GM19025 (cell line): ENCODE measurements at regions not wholly inside any gene's neighbourhood (a gene's known extent, or its start where the extent isn't known, plus 50 kb on each side); places are given as distances from the start of the nearest gene placed in this dataset.
A peak's percentile ranks its signal among the peaks of the same experiment; 100 is the strongest.

Experiments used
- ATAC-seq: cut with Tn5 transposase; IDR thresholded peaks from one replicate; pipeline ENCODE4 v1.9.1; 2021; ENCODE audit warnings: mild to moderate bottlenecking, low read depth, moderate library complexity; ENCODE audit not compliant: unreplicated experiment

DNA sequence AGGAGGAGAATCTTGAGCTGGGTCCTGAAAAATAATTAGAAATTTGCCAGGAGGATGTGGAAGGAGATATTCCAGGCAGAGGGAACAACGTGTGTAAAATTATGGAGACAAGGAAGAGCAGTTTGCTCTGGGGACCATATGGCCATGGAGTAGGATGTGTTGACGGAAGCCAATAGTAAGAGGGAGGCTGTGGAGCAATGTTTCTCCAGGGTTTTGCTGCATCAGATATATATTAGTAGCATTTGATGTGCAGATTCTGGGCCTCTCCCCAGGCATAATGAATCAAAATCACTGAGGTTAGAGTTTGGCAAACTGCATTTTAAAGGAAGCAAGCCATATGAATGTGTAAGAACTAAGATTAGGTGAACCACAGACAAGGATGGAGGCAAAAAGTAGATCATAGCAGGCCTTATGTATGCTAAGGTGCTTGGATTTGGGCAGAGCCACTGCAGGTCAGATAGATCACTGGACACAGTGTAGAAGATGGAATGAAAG, 192.9 kb upstream of the IL12A start:
- ATAC-seq = no peak

DNA sequence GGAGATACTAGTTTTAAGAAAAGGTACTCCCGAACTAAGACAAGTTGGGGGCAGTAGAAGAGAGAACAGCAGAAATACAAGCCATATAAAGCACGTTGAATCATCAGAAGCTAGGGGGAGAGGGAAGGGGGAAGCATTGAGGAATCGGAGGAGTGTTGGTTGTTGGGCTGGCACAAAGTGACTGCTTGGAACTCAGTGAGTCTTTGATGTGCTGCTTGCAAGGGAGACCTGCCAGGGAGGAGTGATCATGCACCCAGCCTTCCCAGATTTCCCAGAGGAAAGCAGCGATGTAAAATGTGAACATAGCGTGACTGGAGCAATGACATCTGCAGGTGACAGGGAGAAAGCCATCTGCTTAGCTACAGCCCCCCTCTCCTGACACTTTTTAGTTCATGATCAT, 192.4 kb upstream of the IL12A start:
- ATAC-seq = no peak

DNA sequence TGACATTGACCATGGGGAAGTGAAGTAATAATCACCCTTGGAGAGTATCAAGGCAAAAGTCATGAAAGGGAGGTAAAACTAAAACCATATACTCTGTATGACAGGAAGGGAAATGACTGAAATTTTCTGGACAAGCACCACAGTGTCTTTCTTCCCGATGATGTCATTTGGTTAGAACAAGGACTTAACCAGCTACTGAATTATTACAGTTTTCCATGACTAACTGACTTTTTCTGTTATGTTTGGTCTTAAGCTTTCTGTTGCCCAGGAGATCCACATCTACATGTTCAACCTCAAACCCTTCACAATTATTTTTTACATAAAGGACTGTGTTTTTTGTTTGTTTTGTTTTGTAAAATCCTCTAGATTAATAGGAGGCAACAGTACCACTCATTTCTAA, 191.9 kb upstream of the IL12A start:
- no peak for ATAC-seq

DNA sequence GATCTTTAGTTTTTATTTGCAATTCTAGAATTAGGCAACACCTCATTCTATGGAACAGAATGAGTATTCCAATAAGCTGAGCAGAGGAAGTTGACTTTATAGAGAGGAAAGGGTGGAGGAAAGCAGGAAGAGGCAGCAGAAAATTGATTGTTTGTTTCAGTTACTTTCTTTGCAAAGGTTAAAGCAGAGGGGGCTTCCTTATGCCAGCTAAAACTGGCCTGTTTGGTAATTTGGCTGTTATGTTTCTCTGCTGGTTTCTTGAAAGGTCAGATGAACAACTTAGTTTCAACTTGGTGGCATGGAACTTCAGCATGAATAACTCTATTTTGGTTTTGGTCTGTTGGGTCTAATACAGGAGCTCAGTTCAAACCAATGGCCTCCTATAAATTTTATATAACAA, 190.9 kb upstream of the IL12A start:
- ATAC-seq = no peak

DNA sequence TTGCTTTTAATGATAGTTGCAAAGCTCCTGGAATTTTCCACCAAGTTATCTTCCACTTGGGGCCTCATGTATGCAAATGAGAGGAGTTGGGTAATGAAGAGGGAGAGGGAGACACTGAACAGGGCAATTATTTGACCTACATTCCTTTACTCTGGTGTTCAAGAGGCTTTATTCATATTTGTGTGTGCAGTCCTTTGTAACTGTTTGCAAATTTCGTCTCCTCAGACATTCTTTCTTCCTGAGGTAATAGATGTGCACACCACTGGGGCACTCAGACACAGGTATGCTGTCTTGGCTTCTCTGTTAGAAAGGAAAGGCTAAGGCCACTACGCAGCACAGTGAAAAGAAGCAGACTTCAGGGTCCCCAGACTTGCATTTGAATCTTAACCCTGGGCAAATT, 189.7 kb upstream of the IL12A start:
- ATAC-seq = no peak

DNA sequence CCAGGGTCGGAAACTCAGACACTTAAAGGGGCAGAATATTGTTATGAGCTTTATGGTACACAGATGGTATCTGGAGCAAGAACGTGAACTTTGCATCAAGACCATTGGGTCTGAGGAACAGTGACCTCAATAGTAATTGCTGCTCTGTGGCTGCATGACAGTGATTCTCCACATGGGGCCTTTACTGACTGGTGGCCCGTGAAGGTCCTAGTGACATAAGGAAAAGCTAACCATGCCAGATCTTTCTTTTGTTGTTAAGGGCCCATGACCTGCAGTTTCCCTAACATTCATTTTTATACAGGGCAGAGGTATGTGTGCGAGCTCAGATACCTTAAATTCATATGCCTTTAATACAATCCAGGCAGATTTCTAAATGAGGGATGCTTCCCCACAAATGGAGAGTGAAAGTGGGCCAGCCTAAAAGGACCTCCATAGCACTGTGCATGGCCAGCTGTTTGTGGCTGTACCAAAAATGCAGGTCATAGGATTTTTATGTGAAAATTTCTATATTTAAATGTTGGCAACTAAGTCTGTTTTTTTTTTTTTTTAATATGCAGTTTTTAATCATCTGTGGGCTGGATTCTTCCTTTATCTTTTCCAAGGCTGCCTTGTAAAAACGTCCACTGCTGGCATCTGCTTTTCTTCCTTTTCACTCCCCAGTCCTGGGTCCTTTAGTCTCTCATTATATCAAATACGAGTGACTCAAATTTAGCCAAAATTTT, 188.0 kb upstream of the IL12A start:
- ATAC-seq = no peak

DNA sequence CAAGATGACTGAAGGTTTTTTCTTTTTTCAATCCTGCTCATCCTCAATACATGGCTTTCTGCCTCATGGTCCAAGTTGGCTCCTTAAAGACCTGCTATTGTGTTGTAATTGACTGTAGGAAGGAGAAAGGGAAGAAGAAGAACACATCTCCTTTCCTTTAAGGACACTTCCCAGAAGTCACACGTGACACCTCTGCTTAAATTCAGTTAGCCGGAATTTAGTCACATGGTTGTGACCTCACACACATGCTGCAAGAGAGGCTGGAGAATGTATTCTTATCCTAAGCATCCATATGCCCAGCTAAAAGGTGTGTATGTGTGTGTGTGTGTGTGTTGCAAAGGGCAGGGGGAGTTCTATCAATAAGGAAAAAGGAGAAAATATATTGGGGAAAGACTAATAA, 185.8 kb upstream of the IL12A start:
- ATAC-seq = no peak

DNA sequence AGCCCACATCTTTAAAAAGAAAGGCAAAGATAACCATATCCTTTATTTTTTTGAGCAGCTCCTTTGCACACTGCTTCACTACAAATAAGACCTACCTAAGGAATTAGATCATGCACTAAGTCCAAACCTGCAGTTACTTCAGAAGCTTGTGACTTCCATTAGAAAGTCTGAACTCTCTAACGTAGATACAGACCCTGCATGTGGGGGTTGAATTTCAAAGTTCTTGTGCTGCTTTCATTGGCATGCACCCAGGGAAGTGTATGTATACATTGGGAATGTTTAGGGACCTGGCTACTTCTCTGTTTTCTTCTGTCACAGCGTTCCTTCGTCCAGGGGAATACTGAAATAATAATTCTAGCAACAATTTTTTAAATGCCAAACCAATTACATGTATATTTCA, 185.2 kb upstream of the IL12A start:
- ATAC-seq = no peak

DNA sequence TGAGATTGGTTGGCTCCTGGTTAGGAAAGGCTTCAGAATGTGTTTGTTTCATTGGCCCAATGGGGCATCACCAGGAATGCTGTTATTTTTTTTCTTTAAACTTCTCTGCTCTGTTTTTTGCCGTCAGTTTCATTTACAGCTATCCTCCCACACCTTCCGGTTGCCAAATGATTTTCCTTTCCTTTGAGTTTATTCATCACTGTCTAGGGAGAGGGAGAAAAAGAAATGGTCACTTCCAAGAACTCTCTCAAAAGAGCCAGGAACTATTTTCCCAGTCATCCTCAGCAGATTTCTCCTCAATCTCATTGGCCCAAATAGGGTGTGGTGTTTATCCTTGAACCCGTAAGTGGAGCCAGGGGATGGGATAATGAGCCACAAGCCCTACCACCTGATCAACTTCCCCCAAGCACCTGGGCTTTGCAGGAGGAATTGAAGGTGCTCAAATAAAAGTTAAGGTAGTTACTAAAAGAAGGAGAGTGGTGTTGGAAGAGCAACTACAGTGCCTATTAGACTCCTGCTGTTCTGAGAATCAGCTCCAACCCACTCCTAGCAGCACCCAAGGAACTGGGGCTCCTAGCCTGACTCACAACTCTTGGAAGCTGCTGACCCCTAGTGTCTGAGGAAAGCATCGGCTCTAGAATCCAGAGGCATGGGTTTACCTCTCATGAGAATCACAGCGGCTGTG, 183.8 kb upstream of the IL12A start:
- ATAC-seq = peak; percentile 89

DNA sequence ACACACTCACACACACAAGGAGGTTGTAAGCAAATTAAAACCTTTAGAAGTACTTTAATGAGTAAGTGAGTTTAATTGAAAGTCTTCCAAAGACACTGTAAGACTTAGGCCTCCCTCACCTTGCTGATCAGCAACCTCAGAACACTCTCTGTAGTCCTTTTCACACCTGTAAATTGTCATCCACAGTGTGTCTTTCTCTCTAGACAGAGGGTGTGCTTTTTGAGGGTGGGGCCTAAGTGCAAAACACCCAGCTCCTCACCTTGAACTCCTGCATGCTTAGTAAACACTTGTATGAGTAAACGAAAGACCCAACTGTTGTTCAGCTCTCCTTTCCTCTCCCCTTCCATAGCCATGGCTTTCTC, 183.2 kb upstream of the IL12A start:
- ATAC-seq = no peak

DNA sequence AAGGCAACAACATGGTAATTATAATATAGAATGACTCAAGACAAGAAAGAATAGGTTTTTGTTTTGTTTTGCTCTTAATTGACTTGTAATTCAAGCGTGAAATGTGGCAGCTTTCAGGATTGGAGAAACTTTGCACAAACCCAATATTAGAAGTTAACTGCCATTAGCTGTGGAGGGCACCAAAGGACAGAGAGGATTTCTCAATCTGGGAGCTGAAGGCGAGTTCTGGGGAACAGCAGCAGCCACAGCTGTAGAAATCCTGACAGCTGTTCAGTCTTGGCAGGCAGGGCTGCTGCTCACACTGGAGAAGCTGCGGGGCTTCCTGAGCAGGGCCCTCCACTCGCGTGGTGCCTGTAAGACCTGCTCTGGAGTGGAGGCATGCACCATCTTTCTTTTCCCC, 182.2 kb upstream of the IL12A start:
- ATAC-seq = no peak

DNA sequence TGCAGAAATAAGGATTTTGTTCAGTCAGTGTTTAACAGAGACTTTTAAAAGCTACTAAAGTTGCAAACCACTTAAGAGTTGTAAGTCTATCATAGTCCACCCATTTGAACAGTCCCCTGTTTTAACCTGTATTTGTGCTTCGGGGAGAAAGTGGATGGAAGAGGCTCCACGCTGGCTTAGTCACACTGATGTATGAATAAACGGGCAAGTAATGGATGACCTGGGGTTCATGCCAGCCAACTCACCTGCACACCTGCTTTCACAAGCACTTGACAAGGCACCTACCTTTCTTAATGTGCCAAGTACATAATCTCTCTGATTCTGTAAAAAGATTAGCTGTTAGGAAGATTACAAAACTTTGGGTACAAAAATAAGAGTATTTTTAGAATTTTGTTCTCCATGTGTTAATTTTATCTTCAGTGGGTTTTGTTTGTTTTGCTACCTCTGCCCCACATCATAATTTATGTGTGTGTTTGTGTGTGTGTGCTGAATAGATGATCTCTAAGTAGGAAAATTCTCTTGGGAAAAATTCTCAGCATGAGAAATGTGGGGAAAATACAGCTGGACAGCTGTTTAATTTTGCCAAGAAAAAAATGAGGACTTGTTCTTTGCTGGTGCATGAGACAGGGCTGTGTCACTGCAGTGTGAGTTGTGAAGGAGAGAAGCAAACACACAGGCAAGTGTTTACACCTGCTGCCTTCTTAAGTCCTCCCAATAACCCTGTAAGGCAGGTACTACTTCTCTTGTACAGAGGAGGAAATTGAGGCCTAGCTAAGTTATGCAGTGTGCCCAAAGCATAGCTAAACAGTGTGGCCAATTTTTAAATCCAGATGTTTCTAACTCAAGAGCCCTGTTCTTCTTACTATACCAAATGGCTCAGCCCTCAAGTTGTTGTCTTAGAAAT, 181.2 kb upstream of the IL12A start:
- ATAC-seq = no peak

DNA sequence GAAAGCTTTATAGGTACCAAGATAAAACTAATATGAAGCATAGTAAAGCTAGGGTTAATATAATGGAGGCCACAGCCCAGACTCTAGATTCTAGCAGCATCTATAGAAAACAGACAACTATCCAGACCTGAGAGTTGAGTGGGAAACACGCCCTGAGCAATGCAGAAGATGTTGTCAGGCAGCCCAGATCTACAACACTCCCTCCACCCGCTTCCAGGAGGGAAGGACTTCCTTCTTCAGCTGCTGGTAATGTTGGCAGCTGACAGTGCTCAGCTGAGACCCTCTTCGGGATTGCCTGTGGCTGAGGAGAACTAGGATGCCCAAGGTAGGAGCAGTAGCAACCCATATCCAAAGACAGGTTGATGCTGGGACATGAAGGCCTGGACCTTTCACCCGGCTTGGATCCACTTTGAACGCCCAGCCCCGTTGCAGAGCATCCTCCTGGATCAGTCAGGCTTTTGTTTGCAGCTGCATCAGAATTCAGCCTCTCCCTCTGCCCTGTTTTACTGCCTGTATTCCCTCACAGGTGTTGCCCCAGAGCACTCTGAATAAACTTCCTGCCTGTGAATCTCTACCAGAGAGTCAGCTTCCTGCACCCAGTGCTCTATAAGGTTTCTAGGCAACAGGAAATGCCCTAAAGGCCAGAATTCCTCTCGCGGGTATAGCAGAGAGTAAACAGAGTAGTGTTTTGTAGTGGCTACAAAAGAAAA, 174.7 kb upstream of the IL12A start:
- no peak for ATAC-seq

DNA sequence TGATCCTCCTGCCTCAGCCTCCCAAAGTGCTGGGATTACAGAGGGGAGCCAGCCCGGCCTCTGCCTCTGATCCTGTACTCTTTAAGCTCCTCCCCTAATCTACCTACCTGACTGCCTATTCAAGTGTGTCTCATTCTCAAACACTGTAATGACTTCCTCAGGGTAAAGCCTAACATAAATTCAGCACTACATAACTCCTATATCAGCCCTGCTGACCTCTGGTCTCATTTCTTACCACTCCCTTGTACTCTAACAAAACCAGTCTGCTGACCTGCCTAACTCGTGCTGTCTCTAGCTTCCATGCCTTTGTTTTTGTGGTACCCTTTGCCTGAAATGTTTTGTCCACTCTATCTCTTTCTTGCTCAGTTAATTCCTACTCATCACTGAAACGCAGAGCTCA, 172.1 kb upstream of the IL12A start:
- no peak for ATAC-seq

DNA sequence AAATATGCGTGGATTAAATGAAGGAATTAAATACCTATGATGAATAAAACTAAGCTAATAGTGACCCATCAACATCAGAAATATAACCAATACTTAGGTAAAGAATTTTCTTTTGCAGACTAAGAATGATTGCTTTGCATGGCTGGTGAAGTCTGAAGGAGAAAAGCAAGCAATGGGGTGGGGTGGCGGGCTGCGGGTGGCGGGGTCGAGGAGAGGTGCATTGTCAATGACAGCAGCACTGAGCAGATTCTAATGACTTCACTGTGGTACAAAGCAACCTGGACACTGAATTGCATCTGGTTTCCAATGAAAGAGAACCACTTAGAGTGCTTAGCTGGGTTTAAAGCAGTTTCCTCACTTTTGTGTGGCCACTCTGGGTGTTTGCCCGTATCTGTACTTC, 171.5 kb upstream of the IL12A start:
- no peak for ATAC-seq

DNA sequence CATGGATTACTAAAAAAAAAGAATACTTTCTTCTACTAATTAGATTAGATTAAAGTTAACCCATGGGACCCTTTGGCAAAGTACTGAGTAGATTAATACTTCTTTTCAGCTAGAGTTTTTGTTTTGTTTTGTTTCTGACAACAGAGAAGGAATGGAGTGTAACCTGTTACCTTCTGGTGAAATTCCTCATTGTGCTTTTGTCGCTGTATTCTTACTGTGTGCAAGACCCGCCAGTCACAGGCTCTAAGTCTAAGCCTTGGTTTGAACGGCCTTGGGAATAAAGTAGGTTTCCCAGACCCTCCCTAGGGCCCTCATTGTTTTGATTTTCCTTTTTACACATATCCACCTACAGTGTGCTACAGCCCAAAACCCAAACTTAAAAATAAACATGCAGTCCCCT, 171.1 kb upstream of the IL12A start:
- ATAC-seq = no peak

DNA sequence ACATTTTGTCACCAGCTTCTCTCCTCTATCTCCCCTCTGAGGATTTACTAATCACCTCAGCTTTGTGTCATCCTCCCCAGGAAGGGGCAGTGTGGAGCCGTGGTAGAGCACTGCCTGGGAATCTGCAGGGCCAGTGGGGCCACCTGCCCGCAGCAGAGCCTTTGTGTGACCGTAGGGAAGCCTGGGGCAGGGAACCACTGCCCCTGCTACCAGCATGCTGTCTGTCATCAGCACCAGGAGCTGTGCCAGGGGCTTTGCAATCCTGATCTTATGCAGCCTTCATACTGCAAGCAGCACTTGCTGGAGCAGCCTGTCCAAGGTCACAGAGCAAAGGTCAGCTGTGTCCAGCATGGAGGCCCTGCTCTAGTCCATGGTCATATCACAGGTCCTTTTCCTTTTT, 170.2 kb upstream of the IL12A start:
- no peak for ATAC-seq

DNA sequence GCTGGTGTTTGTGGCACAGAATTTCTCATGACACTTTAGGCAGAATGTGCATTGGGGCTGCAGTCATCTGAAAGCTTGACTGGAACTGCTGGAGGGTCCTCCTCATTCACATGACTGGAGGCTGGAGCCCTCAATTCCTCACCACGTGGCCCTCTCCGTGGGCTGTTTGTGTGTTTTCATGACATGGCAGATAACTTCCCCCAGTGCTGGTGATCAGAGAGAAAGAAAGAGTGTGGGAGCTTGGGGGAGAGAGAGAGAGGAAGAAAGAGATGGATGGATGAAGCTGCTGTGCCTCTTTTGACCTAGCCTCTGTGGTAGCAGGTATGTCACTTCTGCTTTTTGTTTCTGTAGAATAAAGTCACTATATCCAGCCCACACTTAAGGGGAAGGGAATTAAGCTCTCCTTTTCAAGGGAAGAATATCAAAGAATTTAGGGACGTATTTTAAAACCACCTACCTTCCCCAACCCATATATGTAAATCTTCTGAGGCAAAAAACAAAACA, 169.6 kb upstream of the IL12A start:
- no peak for ATAC-seq

DNA sequence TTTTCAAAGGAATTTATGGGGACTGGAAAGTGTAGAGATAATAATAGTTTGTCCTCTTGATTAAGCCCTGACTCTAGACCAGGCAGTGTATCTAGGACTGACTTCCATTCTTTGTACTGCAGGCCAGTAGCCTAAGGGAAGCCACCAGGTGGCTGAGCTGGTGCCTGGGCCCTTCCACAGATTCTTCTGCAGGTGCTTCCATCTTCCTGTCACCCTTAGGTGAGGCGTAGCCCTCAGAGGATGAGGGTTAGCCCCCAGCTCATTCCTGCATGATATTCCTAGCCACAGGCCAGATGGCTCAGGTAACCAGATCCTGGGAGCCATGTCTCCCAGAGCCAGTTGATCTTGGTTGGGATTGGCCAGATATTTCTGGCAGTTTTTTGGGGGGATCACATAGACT, 169.0 kb upstream of the IL12A start:
- no peak for ATAC-seq

DNA sequence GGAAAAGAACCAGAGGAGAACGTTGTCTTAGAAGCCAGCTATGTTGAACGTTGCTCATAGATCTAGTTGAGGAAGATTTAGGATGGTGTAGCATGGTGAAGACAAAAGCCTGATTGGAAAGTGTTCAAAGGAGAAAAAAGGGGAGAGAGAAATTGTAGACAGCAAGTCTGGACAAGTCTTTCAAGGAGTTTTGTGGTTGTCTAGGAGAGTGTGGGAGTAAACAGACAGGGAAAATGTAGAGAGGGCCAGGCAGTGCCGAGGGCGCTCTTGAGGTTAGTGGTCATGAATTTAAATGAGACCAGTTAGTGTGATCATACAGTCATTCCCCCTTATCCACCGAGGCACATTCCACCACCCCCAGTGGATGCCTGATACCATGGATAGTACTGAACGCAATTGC, 167.5 kb upstream of the IL12A start:
- ATAC-seq = no peak

DNA sequence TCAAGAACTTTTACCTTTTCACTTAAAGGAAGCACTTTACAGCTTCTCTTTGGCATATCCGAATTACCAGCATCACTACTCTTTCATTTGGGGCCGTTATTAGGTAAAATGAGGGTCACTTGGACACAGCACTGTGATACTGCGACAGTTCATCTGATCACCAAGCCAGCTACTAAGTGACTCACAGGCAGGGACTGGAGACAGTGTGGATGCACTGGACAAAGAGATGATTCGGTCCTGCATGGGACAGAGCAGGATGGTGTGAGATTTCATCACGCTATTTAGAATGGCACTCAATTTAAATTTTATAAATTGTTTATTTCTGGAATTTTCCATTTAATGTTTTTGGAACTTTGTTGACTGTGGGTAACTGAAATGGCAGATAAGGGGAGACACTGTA, 166.9 kb upstream of the IL12A start:
- no peak for ATAC-seq
